Tibial nerve (tissue), 3 donors: ENCODE measurements at regions not wholly inside any gene's neighbourhood (a gene's known extent, or its start where the extent isn't known, plus 50 kb on each side); places are given as distances from the start of the nearest gene placed in this dataset.

ENCODE experiments used
- POLR2A ChIP-seq, 2 donors: fragments of 450-650 bp; IDR thresholded peaks; one replicate each; pipeline ENCODE4 v1.6.1; 2017; ENCODE audit warnings: antibody characterized with exemption in 2 of 2, mild to moderate bottlenecking in 2 of 2, moderate library complexity in 2 of 2
- TF ChIP-seq, protein P1 (sequence below), 5 experiments: fragments of 200-600 bp in 3 of 5; fragments of 450-650 bp in 2 of 5; sonication (generic) in 3 of 5; IDR thresholded peaks; one replicate each; pipeline ENCODE4 v1.5.1; 2016 to 2019; ENCODE audit warnings: antibody characterized with exemption in 5 of 5, mild to moderate bottlenecking in 3 of 5, moderate library complexity in 2 of 5

GRCh38 chr4:186936496-186937375 is 213.1 kb upstream of the FAT1 start:
- no peak for TF ChIP-seq POLR2A (IDR thresholded peaks at IDR 0.05)
- TF ChIP-seq, protein P1, sequence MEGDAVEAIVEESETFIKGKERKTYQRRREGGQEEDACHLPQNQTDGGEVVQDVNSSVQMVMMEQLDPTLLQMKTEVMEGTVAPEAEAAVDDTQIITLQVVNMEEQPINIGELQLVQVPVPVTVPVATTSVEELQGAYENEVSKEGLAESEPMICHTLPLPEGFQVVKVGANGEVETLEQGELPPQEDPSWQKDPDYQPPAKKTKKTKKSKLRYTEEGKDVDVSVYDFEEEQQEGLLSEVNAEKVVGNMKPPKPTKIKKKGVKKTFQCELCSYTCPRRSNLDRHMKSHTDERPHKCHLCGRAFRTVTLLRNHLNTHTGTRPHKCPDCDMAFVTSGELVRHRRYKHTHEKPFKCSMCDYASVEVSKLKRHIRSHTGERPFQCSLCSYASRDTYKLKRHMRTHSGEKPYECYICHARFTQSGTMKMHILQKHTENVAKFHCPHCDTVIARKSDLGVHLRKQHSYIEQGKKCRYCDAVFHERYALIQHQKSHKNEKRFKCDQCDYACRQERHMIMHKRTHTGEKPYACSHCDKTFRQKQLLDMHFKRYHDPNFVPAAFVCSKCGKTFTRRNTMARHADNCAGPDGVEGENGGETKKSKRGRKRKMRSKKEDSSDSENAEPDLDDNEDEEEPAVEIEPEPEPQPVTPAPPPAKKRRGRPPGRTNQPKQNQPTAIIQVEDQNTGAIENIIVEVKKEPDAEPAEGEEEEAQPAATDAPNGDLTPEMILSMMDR (IDR thresholded peaks at IDR 0.05) = peak in 2 of 5 experiments; percentile 8 to 25
